ENCODE measurements at regions not wholly inside any gene's neighbourhood (a gene's known extent, or its start where the extent isn't known, plus 50 kb on each side); places are given as distances from the start of the nearest gene placed in this dataset.

- no peak for TF ChIP-seq EZH2 (IDR thresholded peaks at IDR 0.05; ENCODE audit: insufficient read depth, low read length)
- TF ChIP-seq, protein P1, sequence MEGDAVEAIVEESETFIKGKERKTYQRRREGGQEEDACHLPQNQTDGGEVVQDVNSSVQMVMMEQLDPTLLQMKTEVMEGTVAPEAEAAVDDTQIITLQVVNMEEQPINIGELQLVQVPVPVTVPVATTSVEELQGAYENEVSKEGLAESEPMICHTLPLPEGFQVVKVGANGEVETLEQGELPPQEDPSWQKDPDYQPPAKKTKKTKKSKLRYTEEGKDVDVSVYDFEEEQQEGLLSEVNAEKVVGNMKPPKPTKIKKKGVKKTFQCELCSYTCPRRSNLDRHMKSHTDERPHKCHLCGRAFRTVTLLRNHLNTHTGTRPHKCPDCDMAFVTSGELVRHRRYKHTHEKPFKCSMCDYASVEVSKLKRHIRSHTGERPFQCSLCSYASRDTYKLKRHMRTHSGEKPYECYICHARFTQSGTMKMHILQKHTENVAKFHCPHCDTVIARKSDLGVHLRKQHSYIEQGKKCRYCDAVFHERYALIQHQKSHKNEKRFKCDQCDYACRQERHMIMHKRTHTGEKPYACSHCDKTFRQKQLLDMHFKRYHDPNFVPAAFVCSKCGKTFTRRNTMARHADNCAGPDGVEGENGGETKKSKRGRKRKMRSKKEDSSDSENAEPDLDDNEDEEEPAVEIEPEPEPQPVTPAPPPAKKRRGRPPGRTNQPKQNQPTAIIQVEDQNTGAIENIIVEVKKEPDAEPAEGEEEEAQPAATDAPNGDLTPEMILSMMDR (IDR thresholded peaks at IDR 0.05; ENCODE audit: insufficient read depth, low read depth, low read length), result no peak
Observed at GRCh38 chr16:86872131-86872530, 293.8 kb downstream of the FOXL1 start.

All from astrocyte (in vitro differentiated cells and primary cell).